H1 (cell line): ENCODE measurements at regions not wholly inside any gene's neighbourhood (a gene's known extent, or its start where the extent isn't known, plus 50 kb on each side); places are given as distances from the start of the nearest gene placed in this dataset.

Source experiments
- CTCF ChIA-PET: fragments of 300-600 bp; sonication (Branson Sonifier 250); formaldehyde crosslinking; loops from one replicate; lab custom pipeline; 2021; ENCODE audit not compliant: partially characterized antibody; lab: Charles Lee
- POLR2A ChIA-PET: fragments of 300-600 bp; sonication (Branson Sonifier 250); formaldehyde crosslinking; loops from one replicate; lab custom pipeline; 2021; ENCODE audit warnings: inconsistent platforms; ENCODE audit not compliant: partially characterized antibody; lab: Charles Lee
- DNase-seq, 2 experiments: peaks; one replicate each; pipeline versions ENCODE4 v3.0.0 to v3.0.0-alpha.2; 2010 to 2022; ENCODE audit warnings: low spot score in 2 of 2, low read depth in 1 of 2, mixed read lengths in 1 of 2
- FAIRE-seq: peaks from 2 replicates; lab custom pipeline; 2011; peaks lifted over from hg19 to GRCh38; lab: Jason Lieb, UNC
- H2AFZ ChIP-seq: 2 replicates; pipeline ENCODE4 v1.8.1; 2012; ENCODE audit warnings: low read length, inconsistent platforms
- H2AK5ac ChIP-seq: 2 replicates; pipeline ENCODE4 v1.6.1; 2013; ENCODE audit warnings: low read depth, low read length
- H2BK120ac ChIP-seq: replicated peaks from 2 replicates; pipeline ENCODE3; 2013; ENCODE audit warnings: low read depth, low read length, inconsistent platforms
- H2BK12ac ChIP-seq: 2 replicates; pipeline ENCODE4 v1.6.1; 2013; ENCODE audit warnings: low read depth, low read length
- H2BK15ac ChIP-seq: 2 replicates; pipeline ENCODE4 v1.6.1; 2013; ENCODE audit warnings: low read length
- H2BK20ac ChIP-seq: 2 replicates; pipeline ENCODE4 v1.6.1; 2013; ENCODE audit warnings: low read length
- H2BK5ac ChIP-seq: 2 replicates; pipeline ENCODE4 v1.6.1; 2013; ENCODE audit warnings: low read depth, low read length
- H3K14ac ChIP-seq: 2 replicates; pipeline ENCODE4 v1.6.1; 2013; ENCODE audit warnings: inconsistent platforms; ENCODE audit not compliant: insufficient read length
- H3K18ac ChIP-seq: 2 replicates; pipeline ENCODE4 v1.6.1; 2013; ENCODE audit warnings: low read length; ENCODE audit errors: extremely low read depth
- H3K23ac ChIP-seq: 2 replicates; pipeline ENCODE4 v1.6.1; 2013; ENCODE audit warnings: inconsistent platforms; ENCODE audit not compliant: insufficient read length
- H3K23me2 ChIP-seq: 2 replicates; pipeline ENCODE4 v1.6.1; 2013; ENCODE audit warnings: low read depth, low read length
- H3K27ac ChIP-seq: 2 replicates; pipeline ENCODE4 v1.6.1; 2011; ENCODE audit warnings: low read depth, low read length, inconsistent platforms
- H3K27me3 ChIP-seq, 4 experiments: replicated peaks in 1 of 4; 1 replicate in 1 of 4; 2 replicates in 3 of 4; pipeline versions ENCODE4 v1.6.1 to v1.8.1; 2011 to 2013; ENCODE audit warnings: low read length in 3 of 4, mild to moderate bottlenecking in 3 of 4, inconsistent platforms in 2 of 4, mixed read lengths in 2 of 4, moderate library complexity in 1 of 4; ENCODE audit not compliant: control insufficient read depth in 3 of 4, insufficient read depth in 3 of 4; ENCODE audit errors: extremely low read depth in 1 of 4
- H3K36me3 ChIP-seq, 4 experiments: 2 replicates each; pipeline versions ENCODE4 v1.6.1 to v1.8.1; 2011 to 2013; ENCODE audit warnings: mild to moderate bottlenecking in 4 of 4, low read length in 3 of 4, moderate library complexity in 2 of 4, control low read depth in 1 of 4, inconsistent platforms in 1 of 4; ENCODE audit not compliant: insufficient read depth in 4 of 4, control insufficient read depth in 2 of 4
- H3K4ac ChIP-seq: replicated peaks from 2 replicates; pipeline ENCODE3; 2013; ENCODE audit warnings: low read length, low read depth, mixed read lengths, inconsistent platforms; ENCODE audit not compliant: insufficient read length
- H3K4me1 ChIP-seq, 4 experiments: replicated peaks in 1 of 4; 1 replicate in 1 of 4; 2 replicates in 3 of 4; pipeline versions ENCODE4 v1.6.1 to v1.8.1; 2011 to 2013; ENCODE audit warnings: low read length in 3 of 4, inconsistent platforms in 2 of 4, mixed read lengths in 1 of 4; ENCODE audit not compliant: insufficient read depth in 4 of 4, control insufficient read depth in 3 of 4
- H3K4me2 ChIP-seq, 2 experiments: 2 replicates each; pipeline versions ENCODE4 v1.6.1 to v1.8.1; 2011 to 2013; ENCODE audit warnings: low read depth in 2 of 2, low read length in 2 of 2, control low read depth in 1 of 2, inconsistent platforms in 1 of 2, mild to moderate bottlenecking in 1 of 2; ENCODE audit not compliant: insufficient read depth in 1 of 2
- H3K4me3 ChIP-seq, 4 experiments: fragments of 200-600, 300-600 bp in 1 of 4; sonication (generic), shearing (Covaris generic), sonication (Bioruptor Twin) in 1 of 4; 2 replicates each; pipeline versions ENCODE4 v1.5.1 to v1.8.1; 2011 to 2016; ENCODE audit warnings: low read length in 4 of 4, low read depth in 3 of 4, control low read depth in 2 of 4, inconsistent platforms in 2 of 4, mild to moderate bottlenecking in 2 of 4, mixed read lengths in 1 of 4, moderate library complexity in 1 of 4; ENCODE audit not compliant: insufficient read depth in 2 of 4; ENCODE audit errors: extremely low read depth in 1 of 4
- H3K56ac ChIP-seq: replicated peaks from 2 replicates; pipeline ENCODE3; 2013; ENCODE audit warnings: low read depth, mild to moderate bottlenecking, mixed read lengths, low read length, inconsistent platforms; ENCODE audit not compliant: insufficient read length
- H3K79me1 ChIP-seq: 2 replicates; pipeline ENCODE4 v1.6.1; 2013; ENCODE audit warnings: low read depth, low read length, control low read depth
- H3K79me2 ChIP-seq, 2 experiments: 2 replicates each; pipeline versions ENCODE4 v1.6.1 to v1.8.1; 2012 to 2013; ENCODE audit warnings: low read length in 2 of 2, mild to moderate bottlenecking in 2 of 2, inconsistent platforms in 1 of 2; ENCODE audit not compliant: insufficient read depth in 2 of 2, control insufficient read depth in 1 of 2
- H3K9ac ChIP-seq, 4 experiments: replicated peaks in 1 of 4; 1 replicate in 1 of 4; 2 replicates in 3 of 4; pipeline versions ENCODE4 v1.6.1 to v1.8.1; 2011 to 2013; ENCODE audit warnings: low read depth in 3 of 4, low read length in 3 of 4, control low read depth in 2 of 4, mild to moderate bottlenecking in 2 of 4, moderate library complexity in 2 of 4, inconsistent platforms in 1 of 4; ENCODE audit errors: extremely low read depth in 1 of 4
- H3K9me3 ChIP-seq, 2 experiments: 2 replicates each; pipeline versions ENCODE4 v1.6.1 to v1.8.1; 2012 to 2013; ENCODE audit warnings: mild to moderate bottlenecking in 2 of 2, moderate library complexity in 2 of 2, control low read depth in 1 of 2, inconsistent platforms in 1 of 2, low read depth in 1 of 2, low read length in 1 of 2, mixed read lengths in 1 of 2; ENCODE audit not compliant: insufficient read depth in 2 of 2
- H4K20me1 ChIP-seq, 2 experiments: replicated peaks in 1 of 2; 2 replicates each; pipeline versions ENCODE3 to v1.8.1; 2011 to 2013; ENCODE audit warnings: inconsistent platforms in 2 of 2, low read length in 2 of 2, mild to moderate bottlenecking in 1 of 2; ENCODE audit not compliant: insufficient read depth in 2 of 2, control insufficient read depth in 1 of 2
- H4K5ac ChIP-seq: 2 replicates; pipeline ENCODE4 v1.6.1; 2013; ENCODE audit warnings: low read length, low read depth, mixed read lengths, inconsistent platforms; ENCODE audit not compliant: insufficient read length
- H4K8ac ChIP-seq: 2 replicates; pipeline ENCODE4 v1.8.0; 2013; ENCODE audit warnings: mild to moderate bottlenecking, moderate library complexity, low read length, inconsistent platforms; ENCODE audit not compliant: insufficient read depth; ENCODE audit errors: extremely low read depth
- H4K91ac ChIP-seq: replicated peaks from 2 replicates; pipeline ENCODE3; 2013; ENCODE audit warnings: low read length, mixed read lengths, inconsistent platforms; ENCODE audit not compliant: insufficient read length
- CBX5 ChIP-seq: fragments of 300-800, 300-1000 bp; sonication (generic); IDR thresholded peaks from 2 replicates; pipeline ENCODE4 v1.7.1; 2016; ENCODE audit warnings: antibody characterized with exemption, low read length, low read depth
- CEBPB ChIP-seq: IDR thresholded peaks from 2 replicates; pipeline ENCODE4 v1.6.1; 2012; ENCODE audit warnings: low read depth, low read length
- CTBP2 ChIP-seq: IDR thresholded peaks from 2 replicates; pipeline ENCODE4 v1.7.0; 2011; ENCODE audit warnings: borderline replicate concordance, mild to moderate bottlenecking, moderate library complexity, mixed read lengths, low read length; ENCODE audit not compliant: insufficient read depth, insufficient read length
- MAFK ChIP-seq: IDR thresholded peaks from 2 replicates; pipeline ENCODE4 v1.6.1; 2012; ENCODE audit warnings: low read depth, mild to moderate bottlenecking, improper control_type of control experiment, low read length
- SAP30 ChIP-seq: fragments of 300-600 bp; sonication (generic); IDR thresholded peaks from 2 replicates; pipeline ENCODE4 v1.7.1; 2012; ENCODE audit warnings: low read length, moderate library complexity, mild to moderate bottlenecking, inconsistent platforms; ENCODE audit not compliant: insufficient read depth, insufficient replicate concordance
- WGBS, 2 experiments: shearing (Covaris generic) in 1 of 2; methylation state at CpG; one replicate each; pipeline versions ENCODE4 v1.1.6 to v1.1.7; 2013 to 2015; ENCODE audit warnings: low lambda C conversion rate in 2 of 2, mixed read lengths in 2 of 2, inconsistent platforms in 1 of 2, low coverage in 1 of 2, missing lambda C conversion rate in 1 of 2; ENCODE audit not compliant: insufficient replicate concordance in 2 of 2, insufficient coverage in 1 of 2, insufficient read length in 1 of 2; ENCODE audit errors: extremely low coverage in 1 of 2, missing lambda C conversion rate in 1 of 2; 5-methylcytosine and 5-hydroxymethylcytosine counted together
- TF ChIP-seq, protein P1 (sequence below), 3 experiments: IDR thresholded peaks; 1 replicate in 2 of 3; 2 replicates in 1 of 3; pipeline versions ENCODE4 v1.5.1 to v1.6.1; 2011; ENCODE audit warnings: low read length in 3 of 3, mild to moderate bottlenecking in 3 of 3, inconsistent platforms in 2 of 3, low read depth in 1 of 3, moderate library complexity in 1 of 3; ENCODE audit not compliant: insufficient read depth in 1 of 3; ENCODE audit errors: control extremely low read depth in 1 of 3

DNA sequence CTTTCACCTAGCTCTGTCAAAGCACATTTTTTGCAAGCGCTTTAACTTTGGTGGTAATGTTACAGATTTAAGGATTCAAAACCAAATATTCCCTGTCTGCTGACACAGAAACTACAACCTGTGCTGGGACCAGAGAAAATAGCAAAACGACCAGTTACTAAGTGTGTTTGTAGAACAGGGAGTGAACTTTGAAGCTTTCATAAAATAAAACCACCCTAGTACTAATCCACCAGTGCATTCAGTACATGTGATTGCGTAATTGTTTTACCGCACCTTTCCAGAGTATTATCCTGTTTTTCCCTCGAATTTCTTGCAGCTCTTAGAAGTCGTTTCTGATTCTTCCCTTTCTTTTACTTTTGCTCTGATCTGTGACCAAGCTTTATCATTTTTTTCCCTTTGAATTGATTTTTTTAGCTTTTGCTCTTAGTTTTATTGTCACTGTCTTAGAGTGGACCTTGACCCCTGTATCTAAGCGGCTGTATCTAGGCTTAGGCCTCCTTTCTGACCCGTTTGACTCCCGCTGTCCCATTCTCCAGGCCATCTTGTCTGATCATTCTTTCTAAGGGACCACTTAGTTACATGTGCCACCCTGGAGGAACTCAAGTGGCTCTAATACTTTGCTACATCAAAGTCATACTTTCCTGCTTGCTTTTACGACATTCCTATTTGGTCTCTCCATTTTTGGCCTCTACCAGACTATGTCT is 429.4 kb downstream of the PCNX1 start:
- Histone ChIP-seq H3K4ac (no peak overlapping the region), H2BK5ac (no peak overlapping the region), H3K27ac (no peak overlapping the region), H3K4me3 (no peak overlapping the region), H2BK120ac (no peak overlapping the region), H3K9ac (no peak overlapping the region), H3K23me2 (no peaks in the 10 kb centered on the region; the same call in 1 of the 2 replicates), H3K23ac (no peak overlapping the region), H2BK20ac (no peak overlapping the region), H2BK15ac (no peak overlapping the region), H3K79me2 (peaks cover 13 to 96% of the 10 kb centered on the region in 2 experiments), H3K14ac (no peak overlapping the region), H4K5ac (no peak overlapping the region), H3K56ac (no peak overlapping the region), H4K91ac (no peak overlapping the region), H3K4me2 (no peak overlapping the region), H3K4me1 (peaks cover 0 to 4% (median 0%) of the 10 kb centered on the region in 4 experiments; a peak in 1 of 7 replicates), H3K79me1 (peaks cover 6% of the 10 kb centered on the region), H2BK12ac (no peak overlapping the region), H3K9me3 (no peaks in the 10 kb centered on the region), H3K18ac (no peak overlapping the region), H4K8ac (no peak overlapping the region), H2AK5ac (no peak overlapping the region), H2AFZ (no peak overlapping the region), H3K27me3 (no peaks in the 10 kb centered on the region), H4K20me1 (peaks cover 2 to 6% of the 10 kb centered on the region in 2 experiments), H3K36me3 (no peaks in the 10 kb centered on the region)
- ChIA-PET POLR2A (interaction anchor here (1.0 kb wide), 1 partner anchor 16 kb away, joined by 3 read pairs; no protein-coding TSS in a partner anchor), CTCF (interaction anchor here (1.1 kb wide), 1 partner anchor 286 kb away, joined by 7 read pairs; no protein-coding TSS in a partner anchor)
- no peak for TF ChIP-seq MAFK
- TF ChIP-seq CTBP2: no peak
- TF ChIP-seq CEBPB: peak; percentile 96
- TF ChIP-seq SAP30: no peak
- TF ChIP-seq, protein P1, sequence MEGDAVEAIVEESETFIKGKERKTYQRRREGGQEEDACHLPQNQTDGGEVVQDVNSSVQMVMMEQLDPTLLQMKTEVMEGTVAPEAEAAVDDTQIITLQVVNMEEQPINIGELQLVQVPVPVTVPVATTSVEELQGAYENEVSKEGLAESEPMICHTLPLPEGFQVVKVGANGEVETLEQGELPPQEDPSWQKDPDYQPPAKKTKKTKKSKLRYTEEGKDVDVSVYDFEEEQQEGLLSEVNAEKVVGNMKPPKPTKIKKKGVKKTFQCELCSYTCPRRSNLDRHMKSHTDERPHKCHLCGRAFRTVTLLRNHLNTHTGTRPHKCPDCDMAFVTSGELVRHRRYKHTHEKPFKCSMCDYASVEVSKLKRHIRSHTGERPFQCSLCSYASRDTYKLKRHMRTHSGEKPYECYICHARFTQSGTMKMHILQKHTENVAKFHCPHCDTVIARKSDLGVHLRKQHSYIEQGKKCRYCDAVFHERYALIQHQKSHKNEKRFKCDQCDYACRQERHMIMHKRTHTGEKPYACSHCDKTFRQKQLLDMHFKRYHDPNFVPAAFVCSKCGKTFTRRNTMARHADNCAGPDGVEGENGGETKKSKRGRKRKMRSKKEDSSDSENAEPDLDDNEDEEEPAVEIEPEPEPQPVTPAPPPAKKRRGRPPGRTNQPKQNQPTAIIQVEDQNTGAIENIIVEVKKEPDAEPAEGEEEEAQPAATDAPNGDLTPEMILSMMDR (IDR thresholded peaks at IDR 0.05; ENCODE audit: control extremely low read depth in 1 of 3, insufficient read depth in 1 of 3, low read depth in 1 of 3, low read length in 3 of 3): no peak
- TF ChIP-seq CBX5: no peak
- DNase-seq (no peak), FAIRE-seq (no peak)
- 89% methylated on average over 10 of the region's 10 CpGs; no CpG with 5 or more reads in 1 of the 2 experiments for WGBS, 2 experiments
